ENCODE measurements at regions not wholly inside any gene's neighbourhood (a gene's known extent, or its start where the extent isn't known, plus 50 kb on each side); places are given as distances from the start of the nearest gene placed in this dataset.

- intact Hi-C loops (cut with micrococcal nuclease; ENCODE audit: unreplicated experiment) (no loop called here), in situ Hi-C loops (cut with HindIII; ENCODE audit: extremely low pct_ligation_motif_present, low pct_unique_long_range_greater_than_20kb) (no loop called here)
- H4K20me1 ChIP-seq (ENCODE audit: insufficient read depth, low read length) = no peaks in the 10 kb centered on the region
- H2AFZ ChIP-seq (ENCODE audit: low read length) = no peak overlapping the region
- no peak overlapping the region for H3K4me3 ChIP-seq (replicated peaks in 1 of 3; ENCODE audit: insufficient read depth in 1 of 3, low read depth in 2 of 3, low read length in 3 of 3)
- no peak overlapping the region for H3K9ac ChIP-seq (ENCODE audit: insufficient read depth, low read depth, low read length)
- CTCF ChIA-PET (ENCODE audit: low intra/inter-chr PET ratio, low total read pairs) = no interaction called here
- no peaks in the 10 kb centered on the region for H3K9me3 ChIP-seq (ENCODE audit: low read length)
- H3K27ac ChIP-seq (ENCODE audit: extremely low read length, insufficient read depth, low read length) = no peak overlapping the region
- FAIRE-seq (no peak), ATAC-seq (no peak), DNase-seq (ENCODE audit: low spot score) (no peak)
- no peaks in the 10 kb centered on the region for H3K79me2 ChIP-seq (ENCODE audit: insufficient read depth, low read length)
- 91% methylated on average over 2 of the region's 4 CpGs for WGBS (ENCODE audit: low lambda C conversion rate)
- POLR2A ChIA-PET = no interaction called here
- no peaks in the 10 kb centered on the region for H3K27me3 ChIP-seq (ENCODE audit: control insufficient read depth in 1 of 2, insufficient read depth in 2 of 2, low read length in 2 of 2)
- no peak overlapping the region for H3K4me2 ChIP-seq (ENCODE audit: low read depth, low read length)
- no TSS peak for BruUV-seq (replicated peaks)
- H3K4me1 ChIP-seq (ENCODE audit: insufficient read depth, low read length) = no peaks in the 10 kb centered on the region
- no peaks in the 10 kb centered on the region for H3K36me3 ChIP-seq (replicated peaks in 1 of 2; ENCODE audit: control insufficient read depth in 1 of 2, insufficient read depth in 2 of 2, low read length in 2 of 2)
- TF ChIP-seq ZNF318 (CRISPR knock-in tag; IDR thresholded peaks at IDR 0.05) (no peak), ZNF704 (CRISPR knock-in tag; IDR thresholded peaks at IDR 0.05; ENCODE audit: borderline replicate concordance) (no peak), ZNF282 (IDR thresholded peaks at IDR 0.05; ENCODE audit: partially characterized antibody) (no peak), IRF9 (CRISPR knock-in tag; IDR thresholded peaks at IDR 0.05; ENCODE audit: borderline replicate concordance) (no peak), ATRX (CRISPR knock-in tag; IDR thresholded peaks at IDR 0.05; ENCODE audit: borderline replicate concordance) (no peak), ZNF44 (CRISPR knock-in tag; IDR thresholded peaks at IDR 0.05) (no peak)
- TF ChIP-seq, protein P1, sequence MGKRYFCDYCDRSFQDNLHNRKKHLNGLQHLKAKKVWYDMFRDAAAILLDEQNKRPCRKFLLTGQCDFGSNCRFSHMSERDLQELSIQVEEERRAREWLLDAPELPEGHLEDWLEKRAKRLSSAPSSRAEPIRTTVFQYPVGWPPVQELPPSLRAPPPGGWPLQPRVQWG (CRISPR knock-in tag; IDR thresholded peaks at IDR 0.05; ENCODE audit: borderline replicate concordance, low read depth) = no peak
- TF ChIP-seq, protein P2, sequence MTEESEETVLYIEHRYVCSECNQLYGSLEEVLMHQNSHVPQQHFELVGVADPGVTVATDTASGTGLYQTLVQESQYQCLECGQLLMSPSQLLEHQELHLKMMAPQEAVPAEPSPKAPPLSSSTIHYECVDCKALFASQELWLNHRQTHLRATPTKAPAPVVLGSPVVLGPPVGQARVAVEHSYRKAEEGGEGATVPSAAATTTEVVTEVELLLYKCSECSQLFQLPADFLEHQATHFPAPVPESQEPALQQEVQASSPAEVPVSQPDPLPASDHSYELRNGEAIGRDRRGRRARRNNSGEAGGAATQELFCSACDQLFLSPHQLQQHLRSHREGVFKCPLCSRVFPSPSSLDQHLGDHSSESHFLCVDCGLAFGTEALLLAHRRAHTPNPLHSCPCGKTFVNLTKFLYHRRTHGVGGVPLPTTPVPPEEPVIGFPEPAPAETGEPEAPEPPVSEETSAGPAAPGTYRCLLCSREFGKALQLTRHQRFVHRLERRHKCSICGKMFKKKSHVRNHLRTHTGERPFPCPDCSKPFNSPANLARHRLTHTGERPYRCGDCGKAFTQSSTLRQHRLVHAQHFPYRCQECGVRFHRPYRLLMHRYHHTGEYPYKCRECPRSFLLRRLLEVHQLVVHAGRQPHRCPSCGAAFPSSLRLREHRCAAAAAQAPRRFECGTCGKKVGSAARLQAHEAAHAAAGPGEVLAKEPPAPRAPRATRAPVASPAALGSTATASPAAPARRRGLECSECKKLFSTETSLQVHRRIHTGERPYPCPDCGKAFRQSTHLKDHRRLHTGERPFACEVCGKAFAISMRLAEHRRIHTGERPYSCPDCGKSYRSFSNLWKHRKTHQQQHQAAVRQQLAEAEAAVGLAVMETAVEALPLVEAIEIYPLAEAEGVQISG (CRISPR knock-in tag; IDR thresholded peaks at IDR 0.05) = no peak
- TF ChIP-seq, protein P3, sequence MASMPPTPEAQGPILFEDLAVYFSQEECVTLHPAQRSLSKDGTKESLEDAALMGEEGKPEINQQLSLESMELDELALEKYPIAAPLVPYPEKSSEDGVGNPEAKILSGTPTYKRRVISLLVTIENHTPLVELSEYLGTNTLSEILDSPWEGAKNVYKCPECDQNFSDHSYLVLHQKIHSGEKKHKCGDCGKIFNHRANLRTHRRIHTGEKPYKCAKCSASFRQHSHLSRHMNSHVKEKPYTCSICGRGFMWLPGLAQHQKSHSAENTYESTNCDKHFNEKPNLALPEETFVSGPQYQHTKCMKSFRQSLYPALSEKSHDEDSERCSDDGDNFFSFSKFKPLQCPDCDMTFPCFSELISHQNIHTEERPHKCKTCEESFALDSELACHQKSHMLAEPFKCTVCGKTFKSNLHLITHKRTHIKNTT (CRISPR knock-in tag; IDR thresholded peaks at IDR 0.05) = no peak
Measured at GRCh38 chrX:107560980-107561379, 67.3 kb upstream of the PRPS1 start.

Data from HepG2 (cell line).